ENCODE measurements at regions not wholly inside any gene's neighbourhood (a gene's known extent, or its start where the extent isn't known, plus 50 kb on each side); places are given as distances from the start of the nearest gene placed in this dataset.

GRCh38 chr13:70324519-70324918, 216.3 kb upstream of the KLHL1 start:
- TF ChIP-seq CTCF (IDR thresholded peaks at IDR 0.05; ENCODE audit: insufficient read depth, low read depth, low read length) (no peak), EZH2 (IDR thresholded peaks at IDR 0.05; ENCODE audit: insufficient read depth, low read length) (no peak)

Data from astrocyte (in vitro differentiated cells and primary cell).